ENCODE measurements at regions not wholly inside any gene's neighbourhood (a gene's known extent, or its start where the extent isn't known, plus 50 kb on each side); places are given as distances from the start of the nearest gene placed in this dataset.

DNA sequence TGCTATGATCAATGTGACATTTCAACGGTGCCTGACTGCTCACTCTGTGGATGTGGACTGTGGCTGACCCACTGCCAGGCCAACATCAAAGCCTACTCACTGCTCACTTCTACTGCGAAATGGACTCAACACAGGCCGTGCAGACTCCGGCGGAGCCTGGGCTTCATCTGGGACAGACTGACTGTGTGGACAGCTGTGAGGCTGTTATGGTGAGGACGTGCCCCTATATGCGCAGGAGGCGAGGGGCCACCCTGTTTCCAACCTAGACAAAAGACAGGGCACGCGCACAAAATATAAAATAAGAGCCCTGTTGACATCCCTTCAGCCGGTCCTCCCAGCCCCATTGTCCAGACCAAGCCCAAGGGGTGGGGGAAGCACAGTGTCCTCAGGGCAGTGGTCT lies 514.4 kb upstream of the RAB6C start:
- no peak for TF ChIP-seq EZH2phosphoT487 (IDR thresholded peaks at IDR 0.05; ENCODE audit: borderline replicate concordance, low read depth)
- TF ChIP-seq, protein P1, sequence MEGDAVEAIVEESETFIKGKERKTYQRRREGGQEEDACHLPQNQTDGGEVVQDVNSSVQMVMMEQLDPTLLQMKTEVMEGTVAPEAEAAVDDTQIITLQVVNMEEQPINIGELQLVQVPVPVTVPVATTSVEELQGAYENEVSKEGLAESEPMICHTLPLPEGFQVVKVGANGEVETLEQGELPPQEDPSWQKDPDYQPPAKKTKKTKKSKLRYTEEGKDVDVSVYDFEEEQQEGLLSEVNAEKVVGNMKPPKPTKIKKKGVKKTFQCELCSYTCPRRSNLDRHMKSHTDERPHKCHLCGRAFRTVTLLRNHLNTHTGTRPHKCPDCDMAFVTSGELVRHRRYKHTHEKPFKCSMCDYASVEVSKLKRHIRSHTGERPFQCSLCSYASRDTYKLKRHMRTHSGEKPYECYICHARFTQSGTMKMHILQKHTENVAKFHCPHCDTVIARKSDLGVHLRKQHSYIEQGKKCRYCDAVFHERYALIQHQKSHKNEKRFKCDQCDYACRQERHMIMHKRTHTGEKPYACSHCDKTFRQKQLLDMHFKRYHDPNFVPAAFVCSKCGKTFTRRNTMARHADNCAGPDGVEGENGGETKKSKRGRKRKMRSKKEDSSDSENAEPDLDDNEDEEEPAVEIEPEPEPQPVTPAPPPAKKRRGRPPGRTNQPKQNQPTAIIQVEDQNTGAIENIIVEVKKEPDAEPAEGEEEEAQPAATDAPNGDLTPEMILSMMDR (IDR thresholded peaks at IDR 0.05): no peak
- no peak for TF ChIP-seq POLR2AphosphoS5 (IDR thresholded peaks at IDR 0.05; ENCODE audit: low read depth, low read length)
- no peak for TF ChIP-seq YY1 (IDR thresholded peaks at IDR 0.05; ENCODE audit: low read depth)
- TF ChIP-seq NRF1 (IDR thresholded peaks at IDR 0.05; ENCODE audit: low read depth, low read length): no peak
- no peak for TF ChIP-seq SMC3 (IDR thresholded peaks at IDR 0.05; ENCODE audit: low read depth, low read length)
- no peak for TF ChIP-seq RAD21 (IDR thresholded peaks at IDR 0.05; ENCODE audit: low read length)
- no peak for TF ChIP-seq FOXJ3 (CRISPR knock-in tag; IDR thresholded peaks at IDR 0.05)
- TF ChIP-seq CHD2 (IDR thresholded peaks at IDR 0.05; ENCODE audit: low read length, partially characterized antibody): no peak
- no peak for TF ChIP-seq ELF1 (IDR thresholded peaks at IDR 0.05)
- TF ChIP-seq, protein P2, sequence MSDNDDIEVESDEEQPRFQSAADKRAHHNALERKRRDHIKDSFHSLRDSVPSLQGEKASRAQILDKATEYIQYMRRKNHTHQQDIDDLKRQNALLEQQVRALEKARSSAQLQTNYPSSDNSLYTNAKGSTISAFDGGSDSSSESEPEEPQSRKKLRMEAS (IDR thresholded peaks at IDR 0.05; ENCODE audit: low read depth): no peak
- TF ChIP-seq, protein P3, sequence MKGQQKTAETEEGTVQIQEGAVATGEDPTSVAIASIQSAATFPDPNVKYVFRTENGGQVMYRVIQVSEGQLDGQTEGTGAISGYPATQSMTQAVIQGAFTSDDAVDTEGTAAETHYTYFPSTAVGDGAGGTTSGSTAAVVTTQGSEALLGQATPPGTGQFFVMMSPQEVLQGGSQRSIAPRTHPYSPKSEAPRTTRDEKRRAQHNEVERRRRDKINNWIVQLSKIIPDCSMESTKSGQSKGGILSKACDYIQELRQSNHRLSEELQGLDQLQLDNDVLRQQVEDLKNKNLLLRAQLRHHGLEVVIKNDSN (IDR thresholded peaks at IDR 0.05; ENCODE audit: borderline replicate concordance, low read depth): no peak
- TF ChIP-seq, protein P4, sequence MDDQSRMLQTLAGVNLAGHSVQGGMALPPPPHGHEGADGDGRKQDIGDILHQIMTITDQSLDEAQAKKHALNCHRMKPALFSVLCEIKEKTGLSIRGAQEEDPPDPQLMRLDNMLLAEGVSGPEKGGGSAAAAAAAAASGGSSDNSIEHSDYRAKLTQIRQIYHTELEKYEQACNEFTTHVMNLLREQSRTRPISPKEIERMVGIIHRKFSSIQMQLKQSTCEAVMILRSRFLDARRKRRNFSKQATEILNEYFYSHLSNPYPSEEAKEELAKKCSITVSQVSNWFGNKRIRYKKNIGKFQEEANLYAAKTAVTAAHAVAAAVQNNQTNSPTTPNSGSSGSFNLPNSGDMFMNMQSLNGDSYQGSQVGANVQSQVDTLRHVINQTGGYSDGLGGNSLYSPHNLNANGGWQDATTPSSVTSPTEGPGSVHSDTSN (IDR thresholded peaks at IDR 0.05): no peak
- TF ChIP-seq TEAD4 (IDR thresholded peaks at IDR 0.05; ENCODE audit: borderline replicate concordance, insufficient read depth): no peak

All from SK-N-SH (cell line).